HG03095 (cell line): ENCODE measurements at regions not wholly inside any gene's neighbourhood (a gene's known extent, or its start where the extent isn't known, plus 50 kb on each side); places are given as distances from the start of the nearest gene placed in this dataset.

Experiments
- ATAC-seq: cut with Tn5 transposase; IDR thresholded peaks from one replicate; pipeline ENCODE4 v1.9.1; 2021; ENCODE audit warnings: moderate library complexity; ENCODE audit not compliant: unreplicated experiment

DNA sequence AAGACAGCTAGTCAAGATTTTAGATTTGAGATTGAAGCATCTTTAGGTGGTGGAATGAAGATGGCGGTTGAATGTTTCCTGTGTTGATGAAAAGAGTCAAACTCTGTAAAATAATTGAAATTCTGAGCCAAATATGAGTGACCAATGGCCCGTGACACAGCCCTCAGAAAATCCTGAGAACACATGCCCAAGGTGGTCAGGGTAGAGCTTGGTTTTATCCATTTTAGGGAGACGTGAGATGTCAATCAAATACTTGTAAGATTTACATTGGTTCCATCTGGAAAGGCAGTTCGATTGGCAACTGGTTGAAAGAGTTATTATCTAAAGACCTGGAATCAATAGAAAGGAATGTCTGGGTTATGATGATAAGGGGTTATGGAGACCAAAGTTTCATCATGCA lies 198.0 kb upstream of the AGAP1 start:
- no peak for ATAC-seq

- no peak for ATAC-seq
These were observed 193.3 kb upstream of the AGAP1 start for GRCh38 chr2:235300368-235301201.

DNA sequence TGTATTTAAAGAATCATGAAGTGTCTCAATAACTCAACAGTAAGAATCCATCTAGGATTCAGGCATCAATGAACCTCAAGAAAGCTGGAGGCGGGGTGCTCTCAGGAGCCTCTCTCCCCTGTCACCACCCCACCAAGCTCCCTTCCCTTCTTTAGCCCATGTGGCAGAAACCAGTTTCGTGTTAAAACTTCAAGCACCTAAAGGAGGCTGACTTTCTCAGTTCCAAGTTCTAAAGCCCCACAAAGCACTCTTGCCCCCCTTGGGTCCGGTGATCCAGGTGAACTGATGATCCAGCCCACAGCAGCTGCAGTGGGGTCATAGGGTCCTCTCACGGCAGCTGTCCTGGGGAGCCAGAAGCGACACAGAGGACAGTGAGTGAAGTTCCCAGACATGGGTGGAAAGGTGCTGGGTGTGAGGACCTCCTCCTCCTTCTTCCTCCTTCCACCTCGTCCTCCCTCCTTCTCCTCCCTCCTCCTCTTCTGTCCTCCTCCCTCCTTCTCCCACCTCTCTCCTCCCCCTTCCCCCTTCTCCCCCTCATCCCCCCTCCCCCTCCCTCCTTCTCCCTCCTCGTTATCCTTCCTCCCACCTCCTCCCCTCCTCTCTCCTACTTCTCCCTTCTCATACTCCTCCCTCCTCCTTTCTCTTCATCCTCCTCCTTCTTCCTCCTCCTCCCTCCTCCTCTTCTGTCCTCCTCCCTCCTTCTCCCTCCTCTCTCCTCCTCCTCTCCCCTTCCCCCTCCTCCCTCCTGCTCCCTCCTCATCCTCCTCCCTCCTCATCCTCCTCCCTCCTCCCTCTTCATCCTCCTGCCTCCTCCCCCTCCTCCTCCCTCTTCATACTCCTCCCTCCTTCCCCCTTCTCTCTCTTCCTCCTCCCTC lies 192.4 kb upstream of the AGAP1 start:
- no peak for ATAC-seq

- no peak for ATAC-seq
These were observed 191.6 kb upstream of the AGAP1 start for GRCh38 chr2:235302263-235302662.

- no peak for ATAC-seq
These were observed 190.1 kb upstream of the AGAP1 start for GRCh38 chr2:235303499-235304291.

- no peak for ATAC-seq
These were observed 188.2 kb upstream of the AGAP1 start for GRCh38 chr2:235305678-235306077.

- no peak for ATAC-seq
These were observed 182.8 kb upstream of the AGAP1 start for GRCh38 chr2:235311044-235311443.

GRCh38 chr2:235312571-235312970 lies 181.3 kb upstream of the AGAP1 start:
- no peak for ATAC-seq

GRCh38 chr2:235314371-235314930 lies 179.4 kb upstream of the AGAP1 start:
- ATAC-seq: no peak

DNA sequence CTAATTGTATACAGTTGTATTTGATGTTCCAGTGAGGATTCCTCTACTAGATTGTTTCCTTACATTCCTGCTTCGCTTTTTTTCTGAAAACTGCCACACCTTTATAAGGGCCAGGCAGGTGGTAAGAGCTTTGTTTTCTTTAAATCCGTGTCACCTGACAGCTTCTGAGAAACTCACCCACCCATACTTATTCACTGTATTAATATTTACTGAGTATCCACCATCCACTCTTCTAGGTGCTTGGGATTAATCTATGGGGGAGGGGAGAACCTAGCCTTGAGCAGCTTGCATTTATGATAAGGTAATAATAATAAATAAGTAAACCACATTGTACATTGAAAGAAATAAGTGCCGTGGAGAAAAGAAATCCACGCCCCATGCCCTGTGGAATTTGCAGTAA lies 174.7 kb upstream of the AGAP1 start:
- ATAC-seq: no peak

- ATAC-seq: no peak
These were observed 173.5 kb upstream of the AGAP1 start for GRCh38 chr2:235320326-235320725.

- no peak for ATAC-seq
These were observed 169.5 kb upstream of the AGAP1 start for GRCh38 chr2:235324324-235324723.

DNA sequence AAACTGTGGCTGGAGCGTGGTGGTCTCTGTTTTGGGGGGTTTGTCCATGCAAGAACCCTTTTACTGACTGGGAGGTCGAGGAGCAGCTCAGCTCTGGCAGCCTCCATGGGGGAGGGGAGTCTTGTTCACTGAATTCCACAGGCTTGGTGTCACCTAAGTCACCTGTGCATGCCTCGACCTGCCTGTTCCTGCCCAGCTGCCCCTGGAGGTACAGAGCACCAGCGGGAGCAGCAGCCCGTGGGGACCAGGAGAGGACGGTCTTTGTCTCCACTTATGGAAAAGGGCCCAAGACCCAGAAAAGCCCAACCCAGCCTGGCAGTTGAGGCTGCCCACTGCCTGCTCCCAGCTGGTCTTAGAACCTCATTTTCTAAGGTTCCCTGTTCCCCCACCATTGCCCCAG lies 168.7 kb upstream of the AGAP1 start:
- no peak for ATAC-seq

DNA sequence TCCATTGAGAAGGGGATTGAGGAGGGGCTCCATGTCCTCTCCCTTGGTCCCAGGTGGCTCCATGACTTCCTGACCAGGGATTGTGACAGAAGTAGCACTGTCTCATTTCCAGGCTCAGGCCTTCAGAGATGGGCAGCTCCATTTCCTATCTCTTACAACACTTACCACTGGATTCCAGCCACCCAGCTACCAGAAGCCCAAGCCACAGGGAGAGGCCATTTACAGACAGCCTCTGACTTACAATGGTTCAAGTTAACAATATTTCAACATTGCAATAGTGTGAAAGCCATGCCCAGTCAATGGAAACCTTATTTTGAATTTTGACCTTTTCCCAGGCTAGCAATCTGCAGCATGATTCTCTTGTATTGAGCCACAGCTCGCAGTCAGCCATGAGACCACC lies 164.9 kb upstream of the AGAP1 start:
- ATAC-seq: no peak

GRCh38 chr2:235330775-235331451 lies 162.9 kb upstream of the AGAP1 start:
- ATAC-seq: no peak

- no peak for ATAC-seq
These were observed 161.5 kb upstream of the AGAP1 start for GRCh38 chr2:235332240-235332890.

- no peak for ATAC-seq
These were observed 160.8 kb upstream of the AGAP1 start for GRCh38 chr2:235333076-235333475.

DNA sequence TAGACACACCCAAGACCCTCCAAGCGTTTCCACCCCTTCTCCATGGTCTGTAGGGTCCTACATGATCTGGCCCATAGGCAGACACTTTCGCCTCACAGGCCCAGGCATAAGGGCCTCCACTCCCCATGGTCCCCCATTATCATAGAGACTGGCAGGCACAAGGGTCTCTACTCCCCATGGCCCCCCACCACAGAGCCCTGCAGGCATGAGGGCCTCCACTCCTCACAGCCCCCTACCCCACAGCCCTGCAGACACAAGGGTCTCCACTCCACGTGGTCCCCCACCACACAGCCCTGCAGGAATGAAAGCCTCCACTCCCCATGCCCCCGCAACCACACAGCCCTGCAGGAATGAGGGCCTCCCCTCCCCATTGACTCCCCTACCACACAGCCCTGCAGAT lies 159.7 kb upstream of the AGAP1 start:
- no peak for ATAC-seq

DNA sequence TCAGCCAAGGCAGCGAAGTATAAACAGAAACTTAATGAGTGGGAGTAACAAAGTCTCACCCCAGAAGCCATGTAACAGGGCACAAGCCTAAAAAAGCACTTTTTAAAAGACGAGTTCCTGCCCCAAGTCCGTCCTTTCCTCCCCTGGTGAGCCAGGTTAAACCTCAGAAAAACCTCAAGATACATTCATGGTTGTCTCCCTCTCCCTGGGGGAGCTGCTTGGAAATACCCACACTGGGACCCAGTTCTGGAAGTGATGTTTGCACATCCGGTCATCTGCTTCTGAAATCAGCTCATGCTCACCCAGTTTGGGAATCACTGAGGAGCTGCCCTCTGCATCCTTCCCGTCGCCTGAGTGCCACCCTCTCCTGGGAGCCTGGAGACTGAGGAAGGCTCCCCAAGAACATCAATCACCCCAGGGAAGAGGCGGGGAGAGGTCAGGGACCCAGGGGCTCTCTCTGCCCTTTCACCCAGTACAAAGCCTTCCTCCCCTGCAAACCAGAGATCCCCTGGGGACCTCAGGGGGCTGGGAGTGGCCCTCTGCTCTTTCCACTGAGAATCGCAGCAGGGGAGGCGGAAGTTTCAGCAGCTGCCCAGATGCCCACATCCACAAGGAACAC lies 150.6 kb upstream of the AGAP1 start:
- no peak for ATAC-seq
